CD4-positive, alpha-beta T cell treated with Interleukin-1 beta for 1 hour (primary cell): ENCODE measurements at regions not wholly inside any gene's neighbourhood (a gene's known extent, or its start where the extent isn't known, plus 50 kb on each side); places are given as distances from the start of the nearest gene placed in this dataset.

Source experiments
- DNase-seq, 2 donors: peaks; one replicate each; pipeline ENCODE4 v3.0.0-alpha.2; 2020 to 2022

DNA sequence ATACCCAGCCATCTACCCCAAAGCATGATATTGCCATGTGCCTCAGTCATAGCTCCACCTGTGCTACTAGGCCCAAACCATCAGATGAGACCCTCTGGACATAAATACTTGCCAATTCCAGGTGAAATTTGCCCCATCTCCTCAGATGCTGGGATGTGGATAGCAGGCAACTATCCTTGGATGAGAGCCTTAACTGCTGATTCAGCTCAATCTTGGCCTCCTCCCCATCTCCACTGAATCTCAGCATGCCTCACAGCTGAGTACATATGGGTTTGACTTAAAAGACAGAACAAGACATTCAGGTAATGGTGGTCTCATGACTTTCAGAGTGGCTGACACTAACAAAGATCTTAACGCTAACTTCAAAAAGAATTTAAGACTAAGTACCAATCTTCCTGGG, 50.8 kb upstream of the KLHL13 start:
- DNase-seq: no peak

DNA sequence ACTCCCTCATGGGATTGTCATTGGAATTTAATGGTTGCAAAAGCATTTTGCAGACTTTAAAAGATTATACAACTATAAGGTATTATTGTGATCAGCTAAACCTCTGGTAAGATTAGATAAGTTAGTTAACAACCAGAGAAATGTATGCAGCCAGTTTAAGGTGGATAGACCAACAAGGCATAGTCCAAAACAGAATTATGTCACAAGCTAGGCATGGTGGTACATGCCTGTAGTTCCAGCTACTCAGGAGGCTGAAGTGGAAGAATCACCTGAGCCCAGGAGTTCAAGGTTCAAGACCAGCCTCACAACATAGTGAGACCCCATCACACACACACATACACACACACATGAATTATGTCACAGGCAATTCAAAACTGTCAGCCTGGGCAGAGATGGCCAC, 54.7 kb upstream of the KLHL13 start:
- DNase-seq: no peak

GRCh38 chrX:118174516-118175098, 58.0 kb upstream of the KLHL13 start:
- DNase-seq: no peak

DNA sequence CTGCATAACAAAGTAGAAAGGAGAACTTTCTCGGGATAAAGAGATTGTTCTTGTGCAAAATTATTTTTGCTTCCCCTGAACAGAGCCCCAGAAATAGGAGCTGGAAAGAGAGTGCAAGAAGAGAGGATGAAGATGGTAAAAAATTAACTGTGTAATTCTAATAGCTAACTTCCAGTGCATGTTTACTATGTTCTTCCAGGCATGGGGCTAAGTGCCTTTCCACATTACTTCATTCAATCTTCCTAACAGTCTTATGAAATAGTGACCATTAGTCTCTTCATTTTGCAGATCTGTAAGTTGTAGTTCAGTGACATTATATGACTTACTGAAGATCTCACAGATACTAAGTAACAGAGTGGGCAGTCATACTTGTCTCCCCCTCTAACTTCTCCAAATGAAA, 61.1 kb upstream of the KLHL13 start:
- DNase-seq: no peak

GRCh38 chrX:118178450-118178849, 61.8 kb upstream of the KLHL13 start:
- no peak for DNase-seq

DNA sequence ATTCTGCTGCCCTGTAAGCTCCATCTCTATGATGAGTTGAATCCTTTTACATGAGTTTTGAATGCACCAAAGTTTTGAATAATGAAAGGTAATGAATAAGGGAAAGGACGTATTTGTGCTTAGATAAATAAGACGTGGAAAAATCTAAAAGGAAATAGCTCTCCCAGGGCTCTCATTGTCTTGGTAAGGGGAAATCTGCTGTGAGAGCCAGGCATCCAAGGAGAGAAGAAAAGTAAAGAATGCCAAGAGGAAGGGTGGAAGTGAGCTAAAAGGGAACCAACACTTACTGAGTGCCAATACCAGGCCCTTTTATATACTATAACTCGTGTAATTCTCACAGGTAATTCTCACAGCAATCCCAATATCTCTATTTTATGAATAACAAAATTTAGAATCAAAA, 62.6 kb upstream of the KLHL13 start:
- DNase-seq: no peak

GRCh38 chrX:118179718-118180117, 63.1 kb upstream of the KLHL13 start:
- DNase-seq: no peak

DNA sequence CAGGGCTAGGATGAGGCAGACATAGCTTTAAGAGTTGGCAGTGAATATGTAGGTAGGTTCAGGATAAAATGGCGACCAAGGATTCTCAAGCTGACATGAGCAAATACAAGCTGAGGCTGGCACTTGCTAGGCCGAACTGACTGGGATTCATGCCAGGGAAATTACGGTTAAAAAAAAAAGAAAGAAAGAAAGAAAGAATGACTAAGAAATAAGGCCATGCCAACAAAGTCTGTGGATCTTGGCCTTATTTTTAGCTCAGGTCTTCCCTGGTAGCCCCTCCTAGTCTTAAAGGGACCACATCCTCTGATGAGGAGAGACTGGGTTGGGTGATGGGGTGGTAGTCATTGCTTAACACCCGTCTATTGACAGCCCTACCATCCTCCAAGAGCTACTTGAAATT, 64.4 kb upstream of the KLHL13 start:
- DNase-seq: no peak

GRCh38 chrX:118182025-118182424, 65.4 kb upstream of the KLHL13 start:
- DNase-seq: no peak

- DNase-seq: no peak
Observed at GRCh38 chrX:118182681-118183080, 66.1 kb upstream of the KLHL13 start.

GRCh38 chrX:118183606-118184005, 67.0 kb upstream of the KLHL13 start:
- no peak for DNase-seq

DNA sequence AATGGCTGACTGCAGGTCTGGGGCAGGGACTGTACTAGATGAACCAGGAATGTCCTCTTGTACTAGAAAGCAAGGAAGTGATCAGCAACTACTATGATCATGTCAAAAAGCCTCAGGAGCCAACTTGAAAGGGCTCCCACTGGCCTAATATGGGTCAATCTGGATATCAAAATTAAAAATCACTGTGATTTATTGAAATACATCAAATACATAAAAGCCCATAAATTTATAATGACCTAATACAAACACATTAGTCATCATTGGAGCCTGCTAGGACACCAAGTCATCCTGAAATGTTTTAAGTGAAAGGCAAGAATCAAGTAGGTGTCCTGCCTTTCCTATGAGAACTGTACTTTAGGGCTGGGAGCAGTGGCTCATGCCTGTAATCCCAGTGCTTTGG, 70.5 kb upstream of the KLHL13 start:
- DNase-seq: no peak

DNA sequence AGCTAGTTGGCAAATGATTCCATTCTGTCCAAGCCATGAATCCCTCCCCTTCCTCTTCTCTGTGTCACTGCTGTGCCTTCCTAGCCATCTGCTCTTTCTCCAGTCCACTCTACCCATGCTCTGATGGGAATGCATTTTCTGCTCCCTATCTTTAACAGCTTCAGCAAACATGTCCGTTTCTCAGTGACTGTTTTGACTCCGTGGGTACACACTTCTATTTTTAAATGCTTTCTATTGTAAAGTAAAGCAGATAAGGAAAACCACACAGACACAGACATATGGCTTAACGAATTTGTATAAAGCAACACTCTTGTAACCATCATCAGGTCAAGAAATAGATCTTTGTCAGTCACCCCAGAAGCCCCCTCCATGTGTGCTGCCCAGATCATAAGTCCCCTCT, 72.4 kb upstream of the KLHL13 start:
- no peak for DNase-seq

DNA sequence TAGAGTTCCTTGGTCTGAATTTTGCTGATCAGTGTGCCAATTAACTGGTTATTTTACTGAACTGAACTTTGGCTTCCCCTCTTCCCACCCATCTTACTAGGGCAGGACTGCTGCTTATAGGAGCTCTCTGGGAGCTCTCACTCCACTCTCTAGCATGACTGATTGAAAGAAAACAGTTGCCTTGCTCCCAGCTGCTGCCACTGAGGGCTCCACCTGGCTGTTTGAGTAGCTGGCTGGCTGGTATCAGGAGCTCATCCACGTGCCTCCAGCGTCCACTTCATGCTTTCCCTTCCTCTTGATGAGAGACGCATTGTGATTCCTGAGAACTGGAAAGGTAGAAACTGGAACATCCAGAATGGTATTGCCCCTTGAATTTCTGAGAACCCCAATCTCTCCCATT, 73.0 kb upstream of the KLHL13 start:
- no peak for DNase-seq

- no peak for DNase-seq
Observed at GRCh38 chrX:118197730-118198129, 81.1 kb upstream of the KLHL13 start.

GRCh38 chrX:118198577-118198976, 82.0 kb upstream of the KLHL13 start:
- DNase-seq: no peak

- no peak for DNase-seq
Observed at GRCh38 chrX:118199997-118200396, 83.4 kb upstream of the KLHL13 start.

DNA sequence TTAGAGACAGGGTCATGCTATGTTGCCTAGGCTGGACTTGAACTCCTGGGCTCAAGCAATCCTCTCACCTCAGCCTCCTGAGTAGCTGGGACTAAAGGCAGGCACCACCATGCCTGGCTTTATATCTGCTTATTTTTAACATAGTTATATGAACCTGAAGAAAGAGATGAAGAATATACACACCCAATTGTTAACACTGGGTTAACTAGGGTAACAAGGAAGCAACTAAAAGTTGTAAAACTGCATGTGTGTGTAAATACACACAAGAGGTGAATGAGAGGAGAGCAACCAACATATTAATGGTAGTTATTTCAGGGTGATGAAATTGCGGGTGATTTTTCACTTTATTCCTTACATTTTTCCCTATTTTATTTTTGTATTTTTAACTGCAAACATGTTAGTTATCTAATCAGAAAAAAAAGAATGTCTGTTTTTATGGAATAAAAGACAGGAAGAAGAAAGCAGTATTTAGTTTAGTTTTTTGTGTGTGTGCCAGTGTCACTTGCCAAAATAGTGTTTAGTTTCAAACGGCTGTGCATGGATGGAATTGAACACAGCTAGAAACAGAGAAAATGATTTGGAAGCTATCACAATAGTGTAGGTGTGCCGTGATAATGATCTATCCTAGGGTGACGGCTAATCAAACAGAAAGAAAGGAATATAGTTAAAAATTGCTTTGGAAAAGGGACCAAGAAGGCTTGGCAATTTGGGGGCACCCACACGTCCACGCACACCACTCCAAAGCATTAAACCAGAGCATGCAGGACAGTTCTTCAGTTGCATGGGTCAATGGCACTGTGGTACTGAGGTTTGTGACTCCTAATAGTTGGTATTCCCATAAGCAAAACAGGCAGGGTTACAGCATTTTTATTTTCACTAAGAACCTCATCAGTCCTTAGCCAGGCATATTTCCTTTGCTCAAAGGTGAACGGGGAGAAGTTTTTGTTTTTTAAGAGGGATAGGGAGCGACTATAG, 89.1 kb upstream of the KLHL13 start:
- DNase-seq: no peak

DNA sequence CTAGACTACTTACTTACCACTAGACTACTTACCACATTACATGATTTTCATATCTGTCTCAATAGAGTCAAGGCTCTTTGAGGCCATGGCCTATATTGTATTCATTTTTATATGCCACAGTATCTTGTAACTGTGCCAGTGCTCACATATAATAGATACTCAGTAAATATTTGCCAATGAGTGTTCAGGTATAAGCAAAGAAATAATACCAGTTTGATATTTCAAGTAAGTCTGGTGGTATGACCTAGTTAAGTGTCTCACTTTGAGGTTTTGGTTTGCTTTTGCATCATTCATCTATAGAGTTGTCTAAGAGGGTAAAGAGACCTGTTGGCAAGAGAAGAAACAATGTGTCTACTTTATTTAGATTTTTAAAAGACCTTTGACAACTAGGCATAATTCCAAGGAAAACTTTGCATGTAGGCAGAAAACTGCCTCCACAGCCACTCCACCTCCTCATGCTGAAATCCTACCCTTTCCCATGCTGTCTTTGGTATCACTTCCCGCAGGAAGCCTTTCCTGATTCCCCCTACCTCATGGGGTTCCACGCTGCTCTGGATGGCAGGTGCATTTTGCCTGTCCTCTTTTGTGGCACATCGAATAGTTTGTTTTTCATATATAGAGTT, 91.3 kb upstream of the KLHL13 start:
- no peak for DNase-seq

GRCh38 chrX:118208481-118208880, 91.9 kb upstream of the KLHL13 start:
- DNase-seq: no peak

- DNase-seq: no peak
Observed at GRCh38 chrX:118211891-118212816, 95.5 kb upstream of the KLHL13 start.

- no peak for DNase-seq
Observed at GRCh38 chrX:118212817-118213183, 96.2 kb upstream of the KLHL13 start.

DNA sequence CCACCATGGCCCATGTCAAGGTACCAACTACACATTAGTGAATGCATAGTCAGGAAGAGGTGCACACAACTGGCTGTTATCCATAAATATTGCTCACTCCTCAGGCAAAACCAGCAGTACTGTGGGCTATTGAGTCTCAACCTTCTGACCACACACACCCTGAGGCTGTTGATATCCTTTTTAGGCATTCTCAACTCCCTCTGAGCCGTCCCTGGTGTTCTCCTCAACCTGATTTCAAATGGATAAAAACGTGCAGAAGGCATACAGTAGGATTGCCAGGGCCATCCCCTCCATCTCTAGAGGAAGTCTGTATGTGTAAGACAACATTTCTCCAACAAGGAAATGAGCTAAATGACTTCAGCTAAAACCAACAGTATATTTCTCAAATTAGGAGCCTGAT, 98.7 kb upstream of the KLHL13 start:
- DNase-seq: no peak
